Common myeloid progenitor, CD34-positive (primary cell): ENCODE measurements at regions not wholly inside any gene's neighbourhood (a gene's known extent, or its start where the extent isn't known, plus 50 kb on each side); places are given as distances from the start of the nearest gene placed in this dataset.

Source experiments
- CTCF ChIA-PET: fragments of 350-600 bp; sonication (Branson Sonifier 250); formaldehyde crosslinking; loops from one replicate; lab custom pipeline; 2021; ENCODE audit warnings: antibody characterized with exemption; lab: Charles Lee
- POLR2A ChIA-PET: fragments of 350-600 bp; sonication (Branson Sonifier 250); formaldehyde crosslinking; loops from one replicate; lab custom pipeline; 2021; ENCODE audit warnings: antibody characterized with exemption; lab: Charles Lee
- DNase-seq, 3 donors: peaks; one replicate each; pipeline versions ENCODE4 v3.0.0 to v3.0.0-alpha.2; 2013
- H3K27ac ChIP-seq, 2 experiments: 1 replicate in 1 of 2; 2 replicates in 1 of 2; pipeline ENCODE4 v1.7.0; 2013; ENCODE audit warnings: inconsistent platforms in 2 of 2, low read length in 2 of 2, mild to moderate bottlenecking in 2 of 2, low read depth in 1 of 2, moderate library complexity in 1 of 2; ENCODE audit not compliant: severe bottlenecking in 2 of 2, insufficient read depth in 1 of 2, poor library complexity in 1 of 2
- H3K27me3 ChIP-seq, 5 experiments: replicated peaks in 2 of 5; 1 replicate in 3 of 5; 2 replicates in 2 of 5; pipeline versions ENCODE4 v1.6.1 to v1.7.0; 2013; ENCODE audit warnings: low read length in 4 of 5, mild to moderate bottlenecking in 2 of 5, moderate library complexity in 2 of 5, inconsistent platforms in 1 of 5; ENCODE audit not compliant: insufficient read depth in 5 of 5, control insufficient read depth in 4 of 5
- H3K36me3 ChIP-seq, 4 experiments: 1 replicate in 2 of 4; 2 replicates in 2 of 4; pipeline versions ENCODE4 v1.6.1 to v1.7.0; 2013; ENCODE audit warnings: low read length in 3 of 4, control low read depth in 1 of 4, mild to moderate bottlenecking in 1 of 4; ENCODE audit not compliant: control insufficient read depth in 4 of 4, insufficient read depth in 4 of 4
- H3K4me1 ChIP-seq, 4 experiments: 1 replicate in 3 of 4; 2 replicates in 1 of 4; pipeline versions ENCODE4 v1.6.1 to v1.7.1; 2013; ENCODE audit warnings: low read length in 3 of 4, mild to moderate bottlenecking in 3 of 4, control low read depth in 1 of 4, inconsistent platforms in 1 of 4, moderate library complexity in 1 of 4; ENCODE audit not compliant: control insufficient read depth in 4 of 4, insufficient read depth in 4 of 4; ENCODE audit errors: control extremely low read depth in 1 of 4
- H3K4me3 ChIP-seq, 7 experiments: 1 replicate in 4 of 7; 2 replicates in 3 of 7; pipeline versions ENCODE4 v1.5.1 to v1.7.0; 2013; ENCODE audit warnings: mild to moderate bottlenecking in 7 of 7, low read length in 6 of 7, moderate library complexity in 6 of 7, inconsistent platforms in 2 of 7, low read depth in 2 of 7, control low read depth in 1 of 7; ENCODE audit not compliant: insufficient read depth in 4 of 7, control insufficient read depth in 1 of 7; ENCODE audit errors: extremely low read depth in 1 of 7
- H3K9me3 ChIP-seq, 5 experiments: 1 replicate in 4 of 5; 2 replicates in 1 of 5; pipeline versions ENCODE4 v1.6.1 to v1.7.1; 2013; ENCODE audit warnings: low read length in 4 of 5, mild to moderate bottlenecking in 2 of 5, inconsistent platforms in 1 of 5, low read depth in 1 of 5, moderate library complexity in 1 of 5; ENCODE audit not compliant: control insufficient read depth in 4 of 5, insufficient read depth in 2 of 5; ENCODE audit errors: control extremely low read depth in 1 of 5
- WGBS: methylation state at CpG from one replicate; pipeline ENCODE4 v1.1.5; 2013; ENCODE audit not compliant: insufficient coverage; 5-methylcytosine and 5-hydroxymethylcytosine counted together

DNA sequence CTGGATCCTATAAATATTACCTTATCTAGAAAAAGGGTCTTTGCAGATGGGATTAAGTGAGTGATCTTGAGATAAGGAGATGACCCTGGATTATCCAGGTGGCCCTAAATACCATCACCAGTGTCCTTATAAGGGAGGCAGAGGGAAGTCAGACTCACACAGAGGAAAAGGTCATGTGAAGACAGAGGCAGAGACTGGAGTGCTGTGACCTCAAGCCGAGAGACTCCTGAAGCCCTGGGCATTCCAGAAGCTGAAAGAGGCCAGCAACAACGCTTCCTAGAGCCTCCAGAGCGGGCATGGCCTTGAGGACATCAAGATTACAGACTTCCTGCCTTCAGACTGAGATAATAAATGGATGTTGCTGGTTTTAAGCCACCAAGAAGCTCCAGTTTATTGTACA, 118.8 kb downstream of the ATPSCKMT start:
- Histone ChIP-seq H3K9me3 (no peaks in the 10 kb centered on the region), H3K27me3 (no peaks in the 10 kb centered on the region)
- DNase-seq = no peak

DNA sequence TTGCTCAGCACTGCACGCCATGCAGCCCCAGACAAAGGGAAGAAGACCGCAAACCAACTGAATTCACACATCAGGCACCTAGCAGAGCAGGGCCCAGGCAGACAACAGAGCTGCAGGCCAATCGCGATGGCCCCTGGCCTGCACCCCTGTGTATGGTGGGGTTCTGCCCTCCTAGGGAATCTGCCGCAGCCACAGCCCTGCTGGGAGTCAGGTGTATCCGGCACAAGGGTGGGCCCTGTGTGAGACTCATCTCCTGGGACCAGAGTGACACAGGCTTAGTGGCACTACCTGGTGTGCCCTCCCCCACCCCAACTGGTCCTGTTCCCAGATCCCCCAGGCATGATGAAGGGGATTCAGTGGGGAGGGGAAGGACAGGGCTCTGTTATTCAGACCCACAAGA, 122.8 kb downstream of the ATPSCKMT start:
- CTCF ChIA-PET = no interaction called here
- Histone ChIP-seq H3K27ac (no peak overlapping the region), H3K9me3 (no peaks in the 10 kb centered on the region), H3K36me3 (no peaks in the 10 kb centered on the region), H3K4me3 (no peak overlapping the region), H3K4me1 (no peaks in the 10 kb centered on the region), H3K27me3 (no peaks in the 10 kb centered on the region)
- POLR2A ChIA-PET = no interaction called here
- no peak for DNase-seq
- 90% methylated on average over 2 of the region's 6 CpGs for WGBS

More for the DNA sequence above, 118.8 kb downstream of the ATPSCKMT start:
- Histone ChIP-seq H3K4me3 (no peak overlapping the region), H3K36me3 (no peaks in the 10 kb centered on the region), H3K27ac (no peak overlapping the region), H3K4me1 (no peaks in the 10 kb centered on the region)
- 20% methylated on average over 1 of the region's 3 CpGs for WGBS
- ChIA-PET POLR2A (no interaction called here), CTCF (no interaction called here)

DNA sequence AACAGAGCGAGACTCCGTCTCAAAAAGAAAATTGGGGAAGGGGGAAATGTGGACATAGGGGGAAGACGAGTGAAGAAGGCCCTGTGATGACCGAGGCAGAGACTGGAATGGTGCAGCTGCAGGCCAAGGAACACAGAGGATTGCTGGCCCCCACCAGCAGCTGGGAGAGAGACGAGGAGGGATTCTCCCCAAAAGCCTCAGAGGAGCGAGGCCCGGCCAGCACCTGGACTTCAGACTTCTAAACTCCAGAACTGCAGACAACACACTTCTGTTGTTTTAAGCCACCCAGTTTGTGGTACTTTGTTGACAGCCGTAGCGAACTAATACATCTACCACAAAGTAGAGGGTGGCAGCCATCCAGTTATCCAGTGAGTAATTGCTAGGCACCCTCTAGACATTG, 124.6 kb downstream of the ATPSCKMT start:
- 94% methylated on average over 6 of the region's 9 CpGs for WGBS
- Histone ChIP-seq H3K27ac (no peak overlapping the region), H3K36me3 (no peaks in the 10 kb centered on the region), H3K4me3 (no peak overlapping the region), H3K27me3 (no peaks in the 10 kb centered on the region), H3K9me3 (no peaks in the 10 kb centered on the region), H3K4me1 (no peaks in the 10 kb centered on the region)
- ChIA-PET POLR2A (no interaction called here), CTCF (no interaction called here)
- no peak for DNase-seq

GRCh38 chr5:10124287-10124686, 125.4 kb downstream of the ATPSCKMT start:
- Histone ChIP-seq H3K9me3 (no peaks in the 10 kb centered on the region), H3K27ac (no peak overlapping the region), H3K4me1 (no peaks in the 10 kb centered on the region), H3K4me3 (no peak overlapping the region), H3K27me3 (no peaks in the 10 kb centered on the region), H3K36me3 (no peaks in the 10 kb centered on the region)
- CTCF ChIA-PET = no interaction called here
- DNase-seq = no peak
- POLR2A ChIA-PET = no interaction called here
- WGBS = 98% methylated on average over 6 of the region's 9 CpGs

- no peak overlapping the region for H3K27ac ChIP-seq
- no peak overlapping the region for H3K4me3 ChIP-seq
- no peak for DNase-seq
- H3K27me3 ChIP-seq = no peaks in the 10 kb centered on the region
- WGBS = 100% methylated on average over 2 of the region's 7 CpGs
- H3K4me1 ChIP-seq = no peaks in the 10 kb centered on the region
- H3K9me3 ChIP-seq = no peaks in the 10 kb centered on the region
- CTCF ChIA-PET = no interaction called here
- POLR2A ChIA-PET = no interaction called here
- no peaks in the 10 kb centered on the region for H3K36me3 ChIP-seq
These were observed 126.3 kb downstream of the ATPSCKMT start for GRCh38 chr5:10123254-10123989.

DNA sequence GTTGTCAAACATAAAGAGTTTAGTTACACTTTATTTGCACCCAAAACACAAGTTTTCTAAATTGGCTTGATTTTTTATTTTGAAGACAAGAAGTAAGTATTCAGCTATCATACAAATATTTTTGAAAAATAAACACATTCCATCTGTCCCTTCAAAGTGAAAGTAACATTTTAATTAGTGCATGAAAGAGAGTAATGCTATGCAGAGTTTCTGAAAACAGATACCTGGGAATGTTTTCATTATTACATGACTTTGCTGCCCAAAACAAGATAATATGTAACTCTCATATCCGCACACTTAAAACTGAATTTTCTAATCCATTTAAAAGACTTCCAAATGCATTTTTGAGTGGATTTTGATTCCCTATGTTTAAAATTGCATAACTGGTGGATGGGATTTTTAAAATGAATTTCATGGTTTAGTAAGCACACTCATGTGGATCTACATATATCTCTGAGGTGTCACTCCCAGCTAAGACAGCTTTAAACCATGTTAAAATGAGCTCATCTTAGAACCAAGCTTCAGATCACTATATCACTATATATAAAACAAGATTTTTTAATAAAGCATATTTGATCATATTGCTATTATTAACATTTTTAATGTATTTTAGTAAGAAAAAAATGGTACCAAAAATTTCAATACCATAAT, 127.5 kb downstream of the ATPSCKMT start:
- ChIA-PET POLR2A (no interaction called here), CTCF (no interaction called here)
- Histone ChIP-seq H3K27ac (no peak overlapping the region), H3K4me3 (no peak overlapping the region), H3K4me1 (no peaks in the 10 kb centered on the region), H3K9me3 (no peaks in the 10 kb centered on the region), H3K36me3 (no peaks in the 10 kb centered on the region), H3K27me3 (no peaks in the 10 kb centered on the region)
- WGBS = no CpG with 5 or more reads among the region's 1 CpG
- no peak for DNase-seq

DNA sequence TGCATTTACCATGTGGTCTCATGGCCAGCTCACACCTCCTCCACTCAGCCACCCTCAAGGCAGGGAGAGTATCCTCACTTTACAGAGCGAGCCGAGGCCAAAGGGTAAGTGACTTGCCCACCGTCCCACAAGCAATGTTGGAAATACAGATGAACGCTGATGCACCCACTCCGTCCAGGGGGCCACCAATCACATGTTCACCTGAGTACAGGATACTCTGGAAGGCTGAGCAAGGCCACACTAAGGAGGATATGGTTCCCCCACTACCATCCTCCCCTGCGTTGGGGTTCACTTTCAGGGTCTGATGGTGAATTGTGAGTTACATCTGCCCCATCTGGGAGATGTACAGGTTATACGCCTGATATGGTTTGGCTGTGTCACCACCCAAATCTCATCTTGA, 128.8 kb downstream of the ATPSCKMT start:
- POLR2A ChIA-PET = no interaction called here
- DNase-seq = no peak
- Histone ChIP-seq H3K27ac (no peak overlapping the region), H3K27me3 (no peaks in the 10 kb centered on the region), H3K36me3 (no peaks in the 10 kb centered on the region), H3K4me1 (no peaks in the 10 kb centered on the region), H3K9me3 (no peaks in the 10 kb centered on the region), H3K4me3 (no peak overlapping the region)
- WGBS = 100% methylated on average over 5 of the region's 7 CpGs
- CTCF ChIA-PET = no interaction called here
